ENCODE measurements at regions not wholly inside any gene's neighbourhood (a gene's known extent, or its start where the extent isn't known, plus 50 kb on each side); places are given as distances from the start of the nearest gene placed in this dataset.

DNA sequence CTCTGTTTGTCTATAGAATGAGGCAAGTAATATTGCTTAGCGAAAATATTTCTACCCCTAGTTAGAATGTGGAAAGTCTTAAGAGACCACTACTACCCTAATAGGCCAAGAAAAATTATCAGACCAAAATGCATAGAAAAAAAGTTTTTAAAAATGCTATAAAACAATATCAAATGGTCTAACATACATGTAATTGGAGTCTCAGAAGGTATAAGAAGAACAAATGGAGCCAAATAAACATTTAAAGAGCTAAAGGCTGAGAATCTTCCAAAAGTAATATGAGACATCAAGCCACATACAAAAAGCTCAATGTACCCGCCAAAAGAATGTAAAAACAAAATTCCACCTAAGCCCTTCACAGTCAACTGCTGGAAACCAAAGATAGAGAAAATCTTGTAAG, 133.5 kb upstream of the GADL1 start:
- TF ChIP-seq, protein P1, sequence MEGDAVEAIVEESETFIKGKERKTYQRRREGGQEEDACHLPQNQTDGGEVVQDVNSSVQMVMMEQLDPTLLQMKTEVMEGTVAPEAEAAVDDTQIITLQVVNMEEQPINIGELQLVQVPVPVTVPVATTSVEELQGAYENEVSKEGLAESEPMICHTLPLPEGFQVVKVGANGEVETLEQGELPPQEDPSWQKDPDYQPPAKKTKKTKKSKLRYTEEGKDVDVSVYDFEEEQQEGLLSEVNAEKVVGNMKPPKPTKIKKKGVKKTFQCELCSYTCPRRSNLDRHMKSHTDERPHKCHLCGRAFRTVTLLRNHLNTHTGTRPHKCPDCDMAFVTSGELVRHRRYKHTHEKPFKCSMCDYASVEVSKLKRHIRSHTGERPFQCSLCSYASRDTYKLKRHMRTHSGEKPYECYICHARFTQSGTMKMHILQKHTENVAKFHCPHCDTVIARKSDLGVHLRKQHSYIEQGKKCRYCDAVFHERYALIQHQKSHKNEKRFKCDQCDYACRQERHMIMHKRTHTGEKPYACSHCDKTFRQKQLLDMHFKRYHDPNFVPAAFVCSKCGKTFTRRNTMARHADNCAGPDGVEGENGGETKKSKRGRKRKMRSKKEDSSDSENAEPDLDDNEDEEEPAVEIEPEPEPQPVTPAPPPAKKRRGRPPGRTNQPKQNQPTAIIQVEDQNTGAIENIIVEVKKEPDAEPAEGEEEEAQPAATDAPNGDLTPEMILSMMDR (IDR thresholded peaks at IDR 0.05; ENCODE audit: low read depth, low read length, missing control alignments), result no peak
- DNase-seq (ENCODE audit: low read depth), result no peak
- no peak overlapping the region for H3K4me3 ChIP-seq (ENCODE audit: low read depth, low read length)

DNA sequence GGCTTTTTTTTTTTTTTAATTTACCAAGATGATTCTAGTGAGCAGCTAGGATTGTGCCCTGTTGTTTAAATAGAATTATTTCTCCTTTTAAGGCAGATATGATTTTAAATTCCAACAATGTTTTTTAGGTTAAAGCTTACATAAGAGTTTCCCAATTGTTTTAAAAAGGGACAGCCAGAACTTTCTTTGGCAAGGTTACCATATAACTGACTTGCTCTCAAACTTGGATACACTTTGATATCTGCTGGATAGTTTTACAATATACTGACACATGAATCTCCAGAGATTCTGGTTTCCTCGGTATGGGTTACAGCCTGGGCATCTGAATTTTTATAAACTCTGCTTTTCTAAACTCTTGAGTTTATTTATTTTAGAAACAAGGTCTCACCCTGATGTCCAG, 134.3 kb upstream of the GADL1 start:
- no peak for DNase-seq (ENCODE audit: low read depth)
- TF ChIP-seq, protein P1 (IDR thresholded peaks at IDR 0.05; ENCODE audit: low read depth, low read length, missing control alignments), result no peak

DNA sequence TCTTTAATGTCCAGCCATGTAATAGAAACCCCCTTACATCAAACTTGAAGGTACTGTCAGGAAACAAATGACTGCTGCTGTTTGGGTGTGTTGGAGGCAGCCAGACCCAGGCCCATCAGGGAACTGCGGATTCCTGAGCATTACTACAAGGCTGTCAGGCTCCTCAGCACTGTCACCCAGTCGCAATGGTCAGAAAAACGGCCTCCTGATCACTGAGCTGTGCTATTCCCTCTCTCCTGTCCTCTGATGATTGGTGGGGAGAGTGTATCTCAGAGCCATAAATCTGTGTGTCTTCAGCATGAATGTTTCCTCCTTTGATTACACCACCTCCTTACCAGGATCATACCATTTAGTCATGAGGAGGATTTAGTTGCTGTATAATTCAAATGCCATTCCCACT, 135.2 kb upstream of the GADL1 start:
- TF ChIP-seq, protein P1 (IDR thresholded peaks at IDR 0.05; ENCODE audit: low read depth, low read length, missing control alignments), result no peak
- no peak for DNase-seq (ENCODE audit: low read depth)
- H3K4me3 ChIP-seq (ENCODE audit: low read depth, low read length), result no peak overlapping the region

More for the DNA sequence above, 134.3 kb upstream of the GADL1 start:
- H3K4me3 ChIP-seq (ENCODE audit: low read depth, low read length), result no peak overlapping the region

DNA sequence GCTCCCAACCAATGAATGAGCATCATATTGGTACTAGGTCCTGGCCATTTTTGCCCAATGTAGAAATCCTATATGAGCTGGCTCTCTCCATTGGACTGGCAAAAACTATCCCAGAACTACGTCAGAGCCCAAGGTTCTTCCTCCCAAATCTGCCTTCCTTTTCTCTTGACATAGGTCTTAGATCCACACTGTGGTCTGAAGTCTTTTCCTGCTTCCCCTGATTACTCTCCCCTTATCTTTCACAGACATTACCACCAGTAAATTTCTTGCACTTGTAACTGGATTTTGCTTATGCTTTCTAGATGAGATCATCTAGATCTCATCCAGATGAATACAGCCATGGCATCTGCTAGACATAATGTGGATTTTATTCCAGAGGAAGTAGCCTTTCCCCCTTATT, 141.2 kb upstream of the GADL1 start:
- TF ChIP-seq, protein P1 (IDR thresholded peaks at IDR 0.05; ENCODE audit: low read depth, low read length, missing control alignments), result no peak
- no peak overlapping the region for H3K4me3 ChIP-seq (ENCODE audit: low read depth, low read length)
- no peak for DNase-seq (ENCODE audit: low read depth)

DNA sequence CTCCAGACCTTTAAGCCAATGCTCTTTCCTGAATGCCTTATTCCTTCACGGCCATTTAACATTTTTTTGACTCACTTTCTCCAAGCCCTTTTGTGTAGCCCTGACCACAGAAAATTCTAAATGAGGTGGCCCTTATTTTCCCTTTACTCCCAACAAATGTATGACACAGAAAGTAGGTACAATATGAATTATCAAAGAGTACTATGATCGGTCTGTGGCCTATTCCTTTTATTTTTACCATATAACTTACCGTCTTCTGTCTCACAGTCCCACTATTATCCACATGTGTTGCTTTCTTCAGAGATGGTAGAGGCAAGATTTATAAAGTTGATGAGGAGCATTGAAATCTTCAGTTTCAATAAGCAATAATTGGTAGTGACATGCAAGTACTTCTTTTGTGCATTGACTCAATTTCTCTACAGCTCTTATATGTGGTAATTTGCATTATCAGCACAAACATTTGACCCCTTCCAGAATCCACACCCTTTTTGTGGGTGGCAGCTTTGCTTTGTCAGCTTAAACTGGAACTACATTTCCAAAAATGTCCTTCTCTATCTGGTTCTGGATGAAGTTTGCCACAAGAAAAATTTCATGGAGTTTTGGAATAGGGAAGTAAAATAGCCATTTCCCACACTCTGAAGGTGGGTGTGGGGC, 143.8 kb upstream of the GADL1 start:
- no peak for DNase-seq (ENCODE audit: low read depth)
- TF ChIP-seq, protein P1 (IDR thresholded peaks at IDR 0.05; ENCODE audit: low read depth, low read length, missing control alignments), result no peak

DNA sequence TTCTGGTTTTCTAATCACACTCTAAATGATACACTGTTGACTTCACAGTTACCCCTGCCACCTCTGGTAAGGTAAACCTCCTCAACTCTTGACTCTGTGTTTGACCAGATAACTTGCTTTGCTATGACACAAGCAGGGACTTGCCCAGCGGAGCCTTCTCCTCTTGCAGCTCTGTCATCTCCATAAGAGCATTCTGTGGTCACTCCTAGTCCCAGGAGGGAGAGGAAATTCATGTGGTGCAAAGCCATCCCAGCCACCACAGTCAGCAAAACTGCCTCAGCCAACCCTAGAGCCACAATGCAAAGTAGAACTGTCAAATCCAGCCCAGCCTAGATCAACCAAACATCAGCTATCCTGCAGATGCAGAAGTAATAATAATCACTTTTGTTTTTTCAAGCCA, 144.7 kb upstream of the GADL1 start:
- DNase-seq (ENCODE audit: low read depth), result no peak
- no peak overlapping the region for H3K4me3 ChIP-seq (ENCODE audit: low read depth, low read length)
- TF ChIP-seq, protein P1 (IDR thresholded peaks at IDR 0.05; ENCODE audit: low read depth, low read length, missing control alignments), result no peak

More for the DNA sequence above, 143.8 kb upstream of the GADL1 start:
- no peak overlapping the region for H3K4me3 ChIP-seq (ENCODE audit: low read depth, low read length)

Measured in GM12864 (cell line).